Cardiac muscle cell (in vitro differentiated cells and primary cell): ENCODE measurements at regions not wholly inside any gene's neighbourhood (a gene's known extent, or its start where the extent isn't known, plus 50 kb on each side); places are given as distances from the start of the nearest gene placed in this dataset.

Source experiments
- DNase-seq, 2 donors: peaks; one replicate each; pipeline versions ENCODE4 v3.0.0 to v3.0.0-alpha.2; 2010 to 2017; ENCODE audit warnings: low read depth in 1 of 2, low spot score in 1 of 2
- H3K27ac ChIP-seq: fragments of 200-600 bp; sonication (generic); 2 replicates; pipeline ENCODE4 v1.5.1; 2016
- H3K27me3 ChIP-seq: fragments of 200-600 bp; sonication (generic); 2 replicates; pipeline ENCODE4 v1.6.0; 2016; ENCODE audit warnings: control low read depth
- H3K36me3 ChIP-seq: fragments of 200-600 bp; sonication (generic); 2 replicates; pipeline ENCODE4 v1.5.1; 2016; ENCODE audit warnings: control low read depth
- H3K4me1 ChIP-seq: fragments of 200-600 bp; sonication (generic); 2 replicates; pipeline ENCODE4 v1.8.1; 2017; ENCODE audit warnings: low read depth, mild to moderate bottlenecking, mixed run types
- H3K4me3 ChIP-seq: fragments of 200-600 bp; sonication (generic); 2 replicates; pipeline ENCODE4 v1.5.1; 2016; ENCODE audit warnings: mild to moderate bottlenecking
- H3K9me3 ChIP-seq: fragments of 200-600 bp; sonication (generic); 2 replicates; pipeline ENCODE4 v1.5.1; 2017; ENCODE audit warnings: low read depth, mild to moderate bottlenecking, control low read depth
- CTCF ChIP-seq: IDR thresholded peaks from 2 replicates; pipeline ENCODE4 v1.5.1; 2012; ENCODE audit warnings: low read depth, mild to moderate bottlenecking, low read length

- Histone ChIP-seq H3K4me3 (no peak overlapping the region), H3K27ac (no peak overlapping the region), H3K27me3 (no peaks in the 10 kb centered on the region), H3K36me3 (no peaks in the 10 kb centered on the region), H3K9me3 (no peaks in the 10 kb centered on the region), H3K4me1 (peaks cover 2% of the 10 kb centered on the region)
- DNase-seq, result no peak
- TF ChIP-seq CTCF, result no peak
These were observed 141.5 kb upstream of the ARID2 start for GRCh38 chr12:45587877-45588533.

- DNase-seq, result no peak
- Histone ChIP-seq H3K27me3 (no peaks in the 10 kb centered on the region), H3K4me3 (no peak overlapping the region), H3K36me3 (no peaks in the 10 kb centered on the region), H3K9me3 (no peaks in the 10 kb centered on the region), H3K4me1 (no peaks in the 10 kb centered on the region), H3K27ac (no peak overlapping the region)
- no peak for TF ChIP-seq CTCF
These were observed 138.9 kb upstream of the ARID2 start for GRCh38 chr12:45590646-45591045.

- H3K27ac ChIP-seq, result no peak overlapping the region
- no peaks in the 10 kb centered on the region for H3K27me3 ChIP-seq
- H3K36me3 ChIP-seq, result no peaks in the 10 kb centered on the region
- no peak overlapping the region for H3K4me3 ChIP-seq
- no peak for TF ChIP-seq CTCF
- no peaks in the 10 kb centered on the region for H3K9me3 ChIP-seq
- no peak for DNase-seq
- no peaks in the 10 kb centered on the region for H3K4me1 ChIP-seq
These were observed 137.9 kb upstream of the ARID2 start for GRCh38 chr12:45591635-45592034.

- no peaks in the 10 kb centered on the region for H3K36me3 ChIP-seq
- H3K4me1 ChIP-seq, result no peaks in the 10 kb centered on the region
- H3K27ac ChIP-seq, result no peak overlapping the region
- H3K27me3 ChIP-seq, result no peaks in the 10 kb centered on the region
- TF ChIP-seq CTCF, result no peak
- no peak overlapping the region for H3K4me3 ChIP-seq
- no peaks in the 10 kb centered on the region for H3K9me3 ChIP-seq
- no peak for DNase-seq
These were observed 133.1 kb upstream of the ARID2 start for GRCh38 chr12:45596366-45596765.

- no peaks in the 10 kb centered on the region for H3K9me3 ChIP-seq
- no peak overlapping the region for H3K27ac ChIP-seq
- no peak for DNase-seq
- H3K36me3 ChIP-seq, result no peaks in the 10 kb centered on the region
- TF ChIP-seq CTCF, result no peak
- H3K4me1 ChIP-seq, result no peaks in the 10 kb centered on the region
- H3K27me3 ChIP-seq, result no peaks in the 10 kb centered on the region
- H3K4me3 ChIP-seq, result no peak overlapping the region
These were observed 131.2 kb upstream of the ARID2 start for GRCh38 chr12:45598336-45598735.
